Pulmonary artery endothelial cell (primary cell): ENCODE measurements at regions not wholly inside any gene's neighbourhood (a gene's known extent, or its start where the extent isn't known, plus 50 kb on each side); places are given as distances from the start of the nearest gene placed in this dataset.

Experiments
- DNase-seq: peaks from one replicate; pipeline ENCODE4 v3.0.0-alpha.2; 2011; ENCODE audit warnings: low read depth, low spot score

- no peak for DNase-seq
These were observed 337.0 kb downstream of the BRD1 start for GRCh38 chr22:49490692-49491091.

- no peak for DNase-seq
These were observed 337.9 kb downstream of the BRD1 start for GRCh38 chr22:49489821-49490220.

GRCh38 chr22:49488943-49489342, 338.7 kb downstream of the BRD1 start:
- no peak for DNase-seq

GRCh38 chr22:49487950-49488349, 339.7 kb downstream of the BRD1 start:
- no peak for DNase-seq

- no peak for DNase-seq
These were observed 341.4 kb downstream of the BRD1 start for GRCh38 chr22:49486225-49486624.

- no peak for DNase-seq
These were observed 343.7 kb downstream of the BRD1 start for GRCh38 chr22:49483946-49484345.

- no peak for DNase-seq
These were observed 344.3 kb downstream of the BRD1 start for GRCh38 chr22:49483281-49483870.

- DNase-seq = no peak
These were observed 344.9 kb downstream of the BRD1 start for GRCh38 chr22:49482811-49483210.

GRCh38 chr22:49481659-49482399, 345.8 kb downstream of the BRD1 start:
- DNase-seq = no peak

GRCh38 chr22:49480896-49481658, 346.6 kb downstream of the BRD1 start:
- DNase-seq = no peak

GRCh38 chr22:49480331-49480730, 347.3 kb downstream of the BRD1 start:
- DNase-seq = no peak

GRCh38 chr22:49479566-49479965, 348.1 kb downstream of the BRD1 start:
- DNase-seq = no peak

GRCh38 chr22:49476800-49477400, 350.8 kb downstream of the BRD1 start:
- no peak for DNase-seq

GRCh38 chr22:49476176-49476575, 351.5 kb downstream of the BRD1 start:
- no peak for DNase-seq

- DNase-seq = no peak
These were observed 352.4 kb downstream of the BRD1 start for GRCh38 chr22:49475253-49475652.

GRCh38 chr22:49473286-49473685, 354.4 kb downstream of the BRD1 start:
- no peak for DNase-seq

GRCh38 chr22:49470741-49471503, 356.8 kb downstream of the BRD1 start:
- no peak for DNase-seq

- DNase-seq = no peak
These were observed 357.6 kb downstream of the BRD1 start for GRCh38 chr22:49469896-49470740.

- no peak for DNase-seq
These were observed 359.0 kb downstream of the BRD1 start for GRCh38 chr22:49468487-49469198.
